Spleen (tissue), 7 donors: ENCODE measurements at regions not wholly inside any gene's neighbourhood (a gene's known extent, or its start where the extent isn't known, plus 50 kb on each side); places are given as distances from the start of the nearest gene placed in this dataset.

ENCODE experiments used
- POLR2A ChIP-seq, 3 donors: fragments of 450-650 bp; IDR thresholded peaks; one replicate each; pipeline ENCODE4 v1.5.1; 2017; ENCODE audit warnings: antibody characterized with exemption in 3 of 3, mild to moderate bottlenecking in 1 of 3
- TF ChIP-seq, protein P1 (sequence below), 11 experiments: fragments of 200-600 bp in 7 of 11; fragments of 450-650 bp in 4 of 11; sonication (generic) in 4 of 11; IDR thresholded peaks in 8 of 11; conservative IDR thresholded peaks in 3 of 11; 1 replicate in 7 of 11; 2 replicates in 4 of 11; pipeline versions ENCODE4 v1.4.0 to v1.8.0; 2016 to 2021; ENCODE audit warnings: antibody characterized with exemption in 11 of 11, inconsistent platforms in 4 of 11, mild to moderate bottlenecking in 1 of 11
- donor health status: DM: no; HTN: no; CAD: no; lungs with moderate emphysema.
- donor health status: DM: no; HTN: no; CAD: no.
- donor health status: DM: no; HTN: no; CAD: no.

DNA sequence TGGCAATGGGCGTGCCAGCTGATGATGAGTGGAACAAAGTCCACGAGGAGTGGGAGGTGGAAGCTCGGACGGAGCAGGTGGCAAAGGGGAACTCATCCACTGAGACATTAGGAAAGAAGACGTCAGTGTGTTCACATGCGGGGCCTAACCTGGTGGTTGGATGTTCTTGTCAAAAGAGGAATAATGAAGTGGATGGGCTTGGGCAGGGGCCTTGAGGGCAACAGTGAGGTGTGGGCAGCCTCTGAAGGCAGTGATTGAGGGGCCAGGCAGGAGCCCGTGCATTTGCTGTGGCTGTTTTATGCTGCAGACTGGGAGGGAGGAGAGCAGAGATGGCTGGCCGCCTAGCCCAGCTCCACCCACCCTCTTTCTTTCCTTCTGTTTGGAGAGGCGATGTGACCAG lies 74.5 kb downstream of the LRRC30 start:
- no peak for TF ChIP-seq POLR2A (IDR thresholded peaks at IDR 0.05)
- TF ChIP-seq, protein P1, sequence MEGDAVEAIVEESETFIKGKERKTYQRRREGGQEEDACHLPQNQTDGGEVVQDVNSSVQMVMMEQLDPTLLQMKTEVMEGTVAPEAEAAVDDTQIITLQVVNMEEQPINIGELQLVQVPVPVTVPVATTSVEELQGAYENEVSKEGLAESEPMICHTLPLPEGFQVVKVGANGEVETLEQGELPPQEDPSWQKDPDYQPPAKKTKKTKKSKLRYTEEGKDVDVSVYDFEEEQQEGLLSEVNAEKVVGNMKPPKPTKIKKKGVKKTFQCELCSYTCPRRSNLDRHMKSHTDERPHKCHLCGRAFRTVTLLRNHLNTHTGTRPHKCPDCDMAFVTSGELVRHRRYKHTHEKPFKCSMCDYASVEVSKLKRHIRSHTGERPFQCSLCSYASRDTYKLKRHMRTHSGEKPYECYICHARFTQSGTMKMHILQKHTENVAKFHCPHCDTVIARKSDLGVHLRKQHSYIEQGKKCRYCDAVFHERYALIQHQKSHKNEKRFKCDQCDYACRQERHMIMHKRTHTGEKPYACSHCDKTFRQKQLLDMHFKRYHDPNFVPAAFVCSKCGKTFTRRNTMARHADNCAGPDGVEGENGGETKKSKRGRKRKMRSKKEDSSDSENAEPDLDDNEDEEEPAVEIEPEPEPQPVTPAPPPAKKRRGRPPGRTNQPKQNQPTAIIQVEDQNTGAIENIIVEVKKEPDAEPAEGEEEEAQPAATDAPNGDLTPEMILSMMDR (IDR thresholded peaks at IDR 0.05 in 8 of 11, conservative IDR thresholded peaks at IDR 0.05 in 3 of 11), result no peak
